ENCODE measurements at regions not wholly inside any gene's neighbourhood (a gene's known extent, or its start where the extent isn't known, plus 50 kb on each side); places are given as distances from the start of the nearest gene placed in this dataset.

GRCh38 chr2:144198116-144198515 lies 321.8 kb downstream of the ZEB2 start:
- no peak for TF ChIP-seq CTCF (IDR thresholded peaks at IDR 0.05)
- TF ChIP-seq POLR2AphosphoS5 (IDR thresholded peaks at IDR 0.05) = no peak
- TF ChIP-seq POLR2A (IDR thresholded peaks at IDR 0.05) = no peak
